Heart right ventricle (tissue), 16 donors: ENCODE measurements at regions not wholly inside any gene's neighbourhood (a gene's known extent, or its start where the extent isn't known, plus 50 kb on each side); places are given as distances from the start of the nearest gene placed in this dataset.

ENCODE experiments used
- ATAC-seq, 8 donors: fragments of 200-7000 bp; cut with Tn5 transposase; one replicate each; pipeline ENCODE4 v1.9.1; 2020; ENCODE audit warnings: mild to moderate bottlenecking in 8 of 8, moderate library complexity in 8 of 8, moderate number of reproducible peaks in 1 of 8
- DNase-seq, 2 donors: peaks; one replicate each; pipeline ENCODE4 v3.0.0-alpha.2; 2020
- H3K27ac ChIP-seq, 10 donors: fragments of 200-600 bp; sonication (generic) in 2 of 10; one replicate each; pipeline versions ENCODE4 v1.5.0 to v1.8.0; 2020 to 2022; ENCODE audit warnings: mild to moderate bottlenecking in 3 of 10
- H3K27me3 ChIP-seq, 7 donors: fragments of 200-600 bp; one replicate each; pipeline ENCODE4 v1.8.0; 2021 to 2022; ENCODE audit warnings: mild to moderate bottlenecking in 2 of 7
- H3K36me3 ChIP-seq, 9 donors: fragments of 200-600 bp; sonication (generic) in 1 of 9; one replicate each; pipeline versions ENCODE4 v1.5.0 to v1.8.0; 2020 to 2022; ENCODE audit warnings: mild to moderate bottlenecking in 2 of 9
- H3K4me1 ChIP-seq, 9 donors: fragments of 200-600 bp; sonication (generic) in 1 of 9; one replicate each; pipeline versions ENCODE4 v1.5.0 to v1.8.0; 2020 to 2022; ENCODE audit warnings: mild to moderate bottlenecking in 4 of 9
- H3K4me3 ChIP-seq, 10 donors: fragments of 200-600 bp; sonication (generic) in 2 of 10; one replicate each; pipeline versions ENCODE4 v1.5.0 to v1.8.0; 2020 to 2022; ENCODE audit warnings: mild to moderate bottlenecking in 7 of 10, moderate library complexity in 2 of 10
- H3K9me3 ChIP-seq, 11 donors: fragments of 200-600 bp in 10 of 11; sonication (generic) in 2 of 11; one replicate each; pipeline versions ENCODE4 v1.5.0 to v1.8.0; 2013 to 2022; ENCODE audit warnings: mild to moderate bottlenecking in 2 of 11, control low read depth in 1 of 11, moderate library complexity in 1 of 11
- CTCF ChIP-seq, 9 donors: fragments of 200-600 bp; sonication (generic) in 2 of 9; IDR thresholded peaks; one replicate each; pipeline versions ENCODE4 v1.5.0 to v1.8.0; 2021 to 2022; ENCODE audit warnings: antibody characterized with exemption in 9 of 9, mild to moderate bottlenecking in 5 of 9, moderate library complexity in 1 of 9
- WGBS, 2 donors: extraction: QIAGEN DNeasy Blood & Tissue Kit; methylation state at CpG; one replicate each; pipeline ENCODE4 v1.1.7; 2013; ENCODE audit warnings: inconsistent platforms in 1 of 2; 5-methylcytosine and 5-hydroxymethylcytosine counted together
- intact Hi-C, 10 donors: fragments of 100-400 bp; cut with DNase I; formaldehyde crosslinking; loops; one replicate each; pipeline versions ENCODE4 v1.11.1 to v1.14.2; 2022
- donor health status: Arrhythmogenic right ventricular cardiomyopathy.
- donor health status: ischemic (EF 13 %, LVEDD 7.1; RV severe dilation, severe dysfunction).
- donor health status: healthy with polysubstance abuse.
- donor health status: DM: no; HTN: yes; CAD: no.
- donor health status: DM: no; HTN: no; CAD: no.
- donor health status: ischemic (EF 25% LVEDD 6.9; RV normal size, moderate dysfunction).
- donor health status: ischemic (EF 25% LVEDD 5.7; RV mildly dilated, moderate dysfunction).
- donor health status: healthy.
- donor health status: DM: yes; HTN: yes; CAD: no.
- donor health status: Ischemic cardiomyopathy.
- donor health status: ischemic (EF 35%, LVEDD 5.7; RV mildly dilated, moderate dysfunction).
- donor health status: nonischemic (EF 11% LVEDD 7.7; RV severe dilation, severe dysfunction).
- donor health status: DM: yes; HTN: yes; CAD: no.
- donor health status: PGD.
- donor health status: ischemic (EF 29% LVEDD 5.4; RV normal size, mild dysfunction).
- donor health status: nonischemic (EF 23%, LVEDD 6.1; RV moderate dilation, normal function).

- ATAC-seq (no peak), DNase-seq (no peak)
- H3K27me3 ChIP-seq: no peaks in the 10 kb centered on the region
- WGBS, 2 donors: 90 to 91% methylated on average over 14 of the region's 14 CpGs
- no peaks in the 10 kb centered on the region for H3K36me3 ChIP-seq
- H3K27ac ChIP-seq: no peak overlapping the region
- intact Hi-C loops: no loop called here
- H3K4me1 ChIP-seq: peaks cover 0 to 10% (median 0%) of the 10 kb centered on the region in 9 donors
- peaks cover 0 to 39% (median 13%) of the 10 kb centered on the region in 11 donors for H3K9me3 ChIP-seq
- no peak for TF ChIP-seq CTCF (IDR thresholded peaks at IDR 0.05)
- H3K4me3 ChIP-seq: no peak overlapping the region
These were observed 116.6 kb upstream of the MED13L start for GRCh38 chr12:116393859-116394650.

GRCh38 chr12:116395396-116395795 is 117.9 kb upstream of the MED13L start:
- Histone ChIP-seq H3K4me1 (no peaks in the 10 kb centered on the region), H3K4me3 (no peak overlapping the region), H3K27ac (no peak overlapping the region), H3K9me3 (peaks cover 0 to 44% (median 14%) of the 10 kb centered on the region in 11 donors), H3K27me3 (no peaks in the 10 kb centered on the region), H3K36me3 (no peaks in the 10 kb centered on the region)
- TF ChIP-seq CTCF (IDR thresholded peaks at IDR 0.05): no peak
- ATAC-seq (no peak), DNase-seq (no peak)
- WGBS, 2 donors: 54 to 91% methylated on average over 1 of the region's 1 CpG
- intact Hi-C loops: no loop called here

- no peak for ATAC-seq
- intact Hi-C loops: no loop called here
- Histone ChIP-seq H3K27me3 (no peaks in the 10 kb centered on the region), H3K9me3 (peaks cover 0 to 36% (median 8%) of the 10 kb centered on the region in 11 donors), H3K4me1 (peaks cover 0 to 6% (median 0%) of the 10 kb centered on the region in 9 donors), H3K27ac (no peak overlapping the region), H3K4me3 (no peak overlapping the region), H3K36me3 (no peaks in the 10 kb centered on the region)
- no peak for DNase-seq
- TF ChIP-seq CTCF (IDR thresholded peaks at IDR 0.05): no peak
- WGBS, 2 donors: 74 to 92% methylated on average over 3 of the region's 3 CpGs
These were observed 119.7 kb upstream of the MED13L start for GRCh38 chr12:116397148-116397547.

- intact Hi-C loops: no loop called here
- no peak overlapping the region for H3K27ac ChIP-seq
- H3K4me3 ChIP-seq: no peak overlapping the region
- H3K4me1 ChIP-seq: peaks cover 0 to 6% (median 0%) of the 10 kb centered on the region in 9 donors
- peaks cover 0 to 36% (median 8%) of the 10 kb centered on the region in 11 donors for H3K9me3 ChIP-seq
- H3K27me3 ChIP-seq: no peaks in the 10 kb centered on the region
- no peak for TF ChIP-seq CTCF (IDR thresholded peaks at IDR 0.05)
- ATAC-seq (no peak), DNase-seq (no peak)
- H3K36me3 ChIP-seq: no peaks in the 10 kb centered on the region
These were observed 120.7 kb upstream of the MED13L start for GRCh38 chr12:116398193-116398592.
